OCI-LY1 (cell line): ENCODE measurements at regions not wholly inside any gene's neighbourhood (a gene's known extent, or its start where the extent isn't known, plus 50 kb on each side); places are given as distances from the start of the nearest gene placed in this dataset.
"Not testable (repeated sequence)": the region's sequence is repeated elsewhere in the genome, so short reads cannot be mapped to it uniquely, and the experiment has no call there.

Experiments
- H2AFZ ChIP-seq: fragments of 200-600 bp; sonication (generic), shearing (Covaris generic); 2 replicates; pipeline ENCODE4 v1.6.0; 2014; ENCODE audit warnings: antibody characterized with exemption, mild to moderate bottlenecking, low read length
- H3F3A ChIP-seq: fragments of 200-600 bp; sonication (generic), shearing (Covaris generic); 2 replicates; pipeline ENCODE4 v1.6.0; 2014; ENCODE audit warnings: mild to moderate bottlenecking, antibody characterized with exemption, low read length, moderate library complexity; ENCODE audit not compliant: insufficient read depth
- H3K27ac ChIP-seq: fragments of 200-600 bp; sonication (generic); 2 replicates; pipeline ENCODE4 v1.5.1; 2014; ENCODE audit warnings: low read length, mixed run types, mild to moderate bottlenecking, low read depth; ENCODE audit not compliant: poor library complexity, severe bottlenecking
- H3K27me3 ChIP-seq: fragments of 200-600 bp; sonication (generic); 2 replicates; pipeline ENCODE4 v1.6.0; 2014; ENCODE audit warnings: antibody characterized with exemption, mild to moderate bottlenecking, low read length, moderate library complexity; ENCODE audit not compliant: insufficient read depth
- H3K36me3 ChIP-seq: fragments of 200-600 bp; sonication (generic); 2 replicates; pipeline ENCODE4 v1.6.1; 2014; ENCODE audit warnings: mild to moderate bottlenecking, antibody characterized with exemption, low read length, moderate library complexity, mixed read lengths; ENCODE audit not compliant: insufficient read depth
- H3K4me1 ChIP-seq: fragments of 200-600 bp; sonication (generic); 2 replicates; pipeline ENCODE4 v1.5.1; 2014; ENCODE audit warnings: mild to moderate bottlenecking, low read length, moderate library complexity; ENCODE audit not compliant: insufficient read depth, severe bottlenecking
- H3K4me2 ChIP-seq: fragments of 200-600 bp; sonication (generic), shearing (Covaris generic); 2 replicates; pipeline ENCODE4 v1.6.1; 2014; ENCODE audit warnings: low read length
- H3K4me3 ChIP-seq: fragments of 200-600 bp; sonication (generic); 2 replicates; pipeline ENCODE4 v1.5.1; 2014; ENCODE audit warnings: low read length, low read depth, mild to moderate bottlenecking, mixed read lengths; ENCODE audit not compliant: poor library complexity, severe bottlenecking
- H3K79me2 ChIP-seq: fragments of 200-600 bp; shearing (Covaris generic); 2 replicates; pipeline ENCODE4 v1.6.1; 2016; ENCODE audit warnings: mixed run types, low read length, mixed read lengths; ENCODE audit not compliant: insufficient read depth
- H3K9ac ChIP-seq: fragments of 200-600 bp; sonication (generic), shearing (Covaris generic); 2 replicates; pipeline ENCODE4 v1.6.1; 2014; ENCODE audit warnings: mild to moderate bottlenecking, low read length, mixed read lengths
- H3K9me2 ChIP-seq: fragments of 200-600 bp; sonication (generic), shearing (Covaris generic); 2 replicates; pipeline ENCODE4 v1.6.1; 2014; ENCODE audit warnings: low read depth, mild to moderate bottlenecking, low read length, mixed read lengths
- H3K9me3 ChIP-seq: fragments of 200-600 bp; shearing (Covaris generic); 2 replicates; pipeline ENCODE4 v1.6.1; 2014; ENCODE audit warnings: low read length, mixed read lengths
- H4K20me1 ChIP-seq: fragments of 200-600 bp; sonication (generic), shearing (Covaris generic); 2 replicates; pipeline ENCODE4 v1.6.0; 2016; ENCODE audit warnings: mild to moderate bottlenecking, low read length; ENCODE audit not compliant: insufficient read depth
- CTCF ChIP-seq: fragments of 200-600 bp; sonication (generic), shearing (Covaris generic); IDR thresholded peaks from 2 replicates; pipeline ENCODE4 v1.5.1; 2017; ENCODE audit warnings: mild to moderate bottlenecking, antibody characterized with exemption, low read length, moderate library complexity, mixed read lengths
- EZH2 ChIP-seq: fragments of 200-600 bp; sonication (generic), shearing (Covaris generic); IDR thresholded peaks from 2 replicates; pipeline ENCODE4 v1.8.0; 2017; ENCODE audit warnings: borderline replicate concordance, mixed run types, mild to moderate bottlenecking, antibody characterized with exemption, low read length, moderate library complexity, mixed read lengths

- H3K4me1 ChIP-seq, result no peaks in the 10 kb centered on the region
- H3K9ac ChIP-seq, result no peak overlapping the region
- peaks cover 6% of the 10 kb centered on the region; the same call in 1 of the 2 replicates for H3K79me2 ChIP-seq
- no peak overlapping the region for H3K4me2 ChIP-seq
- H3K9me2 ChIP-seq, result no peaks in the 10 kb centered on the region
- H3K9me3 ChIP-seq, result no peaks in the 10 kb centered on the region
- no peak for TF ChIP-seq EZH2
- no peak for TF ChIP-seq CTCF
- no peak overlapping the region for H3K4me3 ChIP-seq
- H3F3A ChIP-seq, result no peaks in the 10 kb centered on the region
- no peaks in the 10 kb centered on the region for H3K27me3 ChIP-seq
- H3K36me3 ChIP-seq, result no peaks in the 10 kb centered on the region; the same call in 1 of the 2 replicates
- H2AFZ ChIP-seq, result no peak overlapping the region
- no peak overlapping the region for H3K27ac ChIP-seq
- H4K20me1 ChIP-seq, result no peaks in the 10 kb centered on the region
Observed at GRCh38 chr5:94057217-94057616, 315.8 kb upstream of the POU5F2 start.

GRCh38 chr5:94049307-94049922 is 308.0 kb upstream of the POU5F2 start:
- not testable (repeated sequence) for H3K27me3 ChIP-seq, H2AFZ ChIP-seq, H3K4me1 ChIP-seq, H3K9ac ChIP-seq, H4K20me1 ChIP-seq, H3K4me2 ChIP-seq, H3F3A ChIP-seq, H3K79me2 ChIP-seq, H3K4me3 ChIP-seq, H3K9me2 ChIP-seq, H3K27ac ChIP-seq, H3K9me3 ChIP-seq
- H3K36me3 ChIP-seq, result peaks cover 11% of the 10 kb centered on the region

GRCh38 chr5:94045839-94046782 is 304.7 kb upstream of the POU5F2 start:
- Histone ChIP-seq H2AFZ (no peak overlapping the region), H3K9me2 (no peaks in the 10 kb centered on the region), H3K4me3 (no peak overlapping the region), H4K20me1 (no peaks in the 10 kb centered on the region), H3K79me2 (no peaks in the 10 kb centered on the region), H3K4me2 (no peak overlapping the region), H3K9me3 (no peaks in the 10 kb centered on the region), H3K9ac (no peak overlapping the region), H3K27me3 (no peaks in the 10 kb centered on the region), H3K4me1 (no peaks in the 10 kb centered on the region), H3K27ac (no peak overlapping the region), H3K36me3 (peaks cover 17% of the 10 kb centered on the region), H3F3A (no peaks in the 10 kb centered on the region)
- TF ChIP-seq CTCF (no peak), EZH2 (no peak)
